ENCODE measurements at regions not wholly inside any gene's neighbourhood (a gene's known extent, or its start where the extent isn't known, plus 50 kb on each side); places are given as distances from the start of the nearest gene placed in this dataset.

GRCh38 chr20:39698752-39699151, 736.6 kb downstream of the DHX35 start:
- no peaks in the 10 kb centered on the region for H4K20me1 ChIP-seq (ENCODE audit: low read length)
- no peak overlapping the region for H3K4me2 ChIP-seq (ENCODE audit: low read length)
- H3K27me3 ChIP-seq (ENCODE audit: low read length): no peaks in the 10 kb centered on the region
- TF ChIP-seq EZH2 (IDR thresholded peaks at IDR 0.05; ENCODE audit: low read length, unreplicated experiment): no peak
- no peak for TF ChIP-seq EZH2phosphoT487 (IDR thresholded peaks at IDR 0.05; ENCODE audit: borderline replicate concordance, low read length)
- no peak for TF ChIP-seq CTCF (conservative IDR thresholded peaks at IDR 0.05; ENCODE audit: low read depth, low read length)
- DNase-seq (no peak), ATAC-seq (no peak)
- H3F3A ChIP-seq (ENCODE audit: low read length, unreplicated experiment): no peaks in the 10 kb centered on the region
- no peaks in the 10 kb centered on the region for H3K36me3 ChIP-seq (ENCODE audit: low read depth, low read length)
- H3K79me2 ChIP-seq (ENCODE audit: low read length): no peaks in the 10 kb centered on the region
- no TSS peak for BruUV-seq (replicated peaks)
- H3K9ac ChIP-seq (ENCODE audit: low read length): no peak overlapping the region
- H3K4me3 ChIP-seq (ENCODE audit: low read length): no peak overlapping the region
- no peaks in the 10 kb centered on the region for H3K4me1 ChIP-seq (ENCODE audit: insufficient read depth, low read length)
- ChIA-PET CTCF (no interaction called here), POLR2A (ENCODE audit: unreplicated experiment) (no interaction called here)
- peaks cover 10% of the 10 kb centered on the region; the same call in 1 of the 2 replicates for H3K9me3 ChIP-seq (ENCODE audit: low read length)
- H2AFZ ChIP-seq (ENCODE audit: low read length): no peak overlapping the region
- intact Hi-C loops (cut with micrococcal nuclease): no loop called here
- no peak overlapping the region for H3K27ac ChIP-seq (ENCODE audit: low read length)
- H3K9me2 ChIP-seq (replicated peaks; ENCODE audit: low read length): no peaks in the 10 kb centered on the region

GRCh38 chr20:39691151-39691862, 729.2 kb downstream of the DHX35 start:
- no peaks in the 10 kb centered on the region for H3F3A ChIP-seq (ENCODE audit: low read length, unreplicated experiment)
- no TSS peak for BruUV-seq (replicated peaks)
- no peak overlapping the region for H3K4me3 ChIP-seq (ENCODE audit: low read length)
- H2AFZ ChIP-seq (ENCODE audit: low read length): no peak overlapping the region
- no peaks in the 10 kb centered on the region for H3K36me3 ChIP-seq (ENCODE audit: low read depth, low read length)
- H3K27ac ChIP-seq (ENCODE audit: low read length): no peak overlapping the region
- no peaks in the 10 kb centered on the region for H3K9me2 ChIP-seq (replicated peaks; ENCODE audit: low read length)
- intact Hi-C loops (cut with micrococcal nuclease): no loop called here
- TF ChIP-seq EZH2 (IDR thresholded peaks at IDR 0.05; ENCODE audit: low read length, unreplicated experiment) (no peak), CTCF (conservative IDR thresholded peaks at IDR 0.05; ENCODE audit: low read depth, low read length) (no peak), EZH2phosphoT487 (IDR thresholded peaks at IDR 0.05; ENCODE audit: borderline replicate concordance, low read length) (no peak)
- CTCF ChIA-PET: no interaction called here
- no peak overlapping the region for H3K4me2 ChIP-seq (ENCODE audit: low read length)
- no peak overlapping the region for H3K9ac ChIP-seq (ENCODE audit: low read length)
- no peaks in the 10 kb centered on the region for H4K20me1 ChIP-seq (ENCODE audit: low read length)
- H3K9me3 ChIP-seq (ENCODE audit: low read length): peaks cover 17% of the 10 kb centered on the region
- ATAC-seq (no peak), DNase-seq (no peak)
- H3K4me1 ChIP-seq (ENCODE audit: insufficient read depth, low read length): no peaks in the 10 kb centered on the region
- POLR2A ChIA-PET (ENCODE audit: unreplicated experiment): no interaction called here
- no peaks in the 10 kb centered on the region for H3K27me3 ChIP-seq (ENCODE audit: low read length)
- H3K79me2 ChIP-seq (ENCODE audit: low read length): no peaks in the 10 kb centered on the region

GRCh38 chr20:39676857-39677391, 714.8 kb downstream of the DHX35 start:
- H3K4me3 ChIP-seq (ENCODE audit: low read length): no peak overlapping the region
- POLR2A ChIA-PET (ENCODE audit: unreplicated experiment): no interaction called here
- no peak overlapping the region for H3K27ac ChIP-seq (ENCODE audit: low read length)
- no peaks in the 10 kb centered on the region for H3K36me3 ChIP-seq (ENCODE audit: low read depth, low read length)
- no peaks in the 10 kb centered on the region for H3K9me2 ChIP-seq (replicated peaks; ENCODE audit: low read length)
- no peaks in the 10 kb centered on the region for H4K20me1 ChIP-seq (ENCODE audit: low read length)
- H3K9ac ChIP-seq (ENCODE audit: low read length): no peak overlapping the region
- no peak for ATAC-seq
- no peaks in the 10 kb centered on the region for H3K79me2 ChIP-seq (ENCODE audit: low read length)
- H2AFZ ChIP-seq (ENCODE audit: low read length): no peak overlapping the region
- no peaks in the 10 kb centered on the region for H3F3A ChIP-seq (ENCODE audit: low read length, unreplicated experiment)
- TF ChIP-seq EZH2phosphoT487 (IDR thresholded peaks at IDR 0.05; ENCODE audit: borderline replicate concordance, low read length) (no peak), CTCF (conservative IDR thresholded peaks at IDR 0.05; ENCODE audit: low read depth, low read length) (no peak), EZH2 (IDR thresholded peaks at IDR 0.05; ENCODE audit: low read length, unreplicated experiment) (no peak)
- BruUV-seq (replicated peaks): no TSS peak
- CTCF ChIA-PET: no interaction called here
- peaks cover 10% of the 10 kb centered on the region for H3K9me3 ChIP-seq (ENCODE audit: low read length)
- intact Hi-C loops (cut with micrococcal nuclease): no loop called here
- H3K4me1 ChIP-seq (ENCODE audit: insufficient read depth, low read length): no peaks in the 10 kb centered on the region
- no peak for DNase-seq
- no peak overlapping the region for H3K4me2 ChIP-seq (ENCODE audit: low read length)
- H3K27me3 ChIP-seq (ENCODE audit: low read length): no peaks in the 10 kb centered on the region
